HK-2 (cell line): ENCODE measurements at regions not wholly inside any gene's neighbourhood (a gene's known extent, or its start where the extent isn't known, plus 50 kb on each side); places are given as distances from the start of the nearest gene placed in this dataset.
"Not testable (repeated sequence)": the region's sequence is repeated elsewhere in the genome, so short reads cannot be mapped to it uniquely, and the experiment has no call there.

Experiments
- DNase-seq: peaks from one replicate; pipeline ENCODE4 v3.0.0-alpha.2; 2018; ENCODE audit not compliant: unreplicated experiment

DNA sequence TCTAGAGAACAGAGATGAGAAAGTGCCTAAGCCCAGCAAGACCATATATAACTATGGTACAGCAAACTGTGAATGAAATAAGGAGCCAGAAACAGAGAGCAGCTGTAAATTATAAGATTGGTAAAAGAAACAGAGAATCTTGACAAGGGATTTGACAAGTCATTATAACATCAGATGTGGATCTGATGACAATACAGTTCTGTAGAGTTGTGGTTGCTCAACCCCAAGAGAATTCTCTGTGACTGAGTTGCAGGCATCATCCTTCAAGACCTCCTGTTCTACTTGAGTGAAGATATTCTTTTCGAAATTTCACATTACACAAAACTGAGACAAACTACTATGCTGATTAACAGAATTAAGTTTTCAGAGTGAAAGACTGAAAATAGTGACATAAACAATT lies 343.1 kb upstream of the SLC39A10 start:
- no peak for DNase-seq

DNA sequence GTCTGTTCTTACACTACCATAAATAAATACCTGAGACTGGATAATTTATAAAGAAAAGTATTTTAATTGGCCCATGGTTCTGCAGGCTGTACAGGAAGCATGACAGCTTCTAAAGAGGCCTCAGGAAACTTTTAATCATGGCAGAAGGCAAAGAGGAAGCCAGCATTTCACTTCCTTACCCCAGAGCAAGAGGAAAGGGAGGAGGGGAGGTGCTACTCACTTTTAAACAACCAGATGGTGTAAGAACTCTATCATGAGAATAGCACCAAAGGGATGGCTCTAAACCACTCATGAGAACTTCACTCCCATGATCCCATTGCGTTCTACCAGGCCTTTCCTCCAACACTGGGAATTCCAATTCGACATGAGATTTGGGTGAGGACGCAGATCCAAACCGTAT lies 344.4 kb upstream of the SLC39A10 start:
- no peak for DNase-seq

DNA sequence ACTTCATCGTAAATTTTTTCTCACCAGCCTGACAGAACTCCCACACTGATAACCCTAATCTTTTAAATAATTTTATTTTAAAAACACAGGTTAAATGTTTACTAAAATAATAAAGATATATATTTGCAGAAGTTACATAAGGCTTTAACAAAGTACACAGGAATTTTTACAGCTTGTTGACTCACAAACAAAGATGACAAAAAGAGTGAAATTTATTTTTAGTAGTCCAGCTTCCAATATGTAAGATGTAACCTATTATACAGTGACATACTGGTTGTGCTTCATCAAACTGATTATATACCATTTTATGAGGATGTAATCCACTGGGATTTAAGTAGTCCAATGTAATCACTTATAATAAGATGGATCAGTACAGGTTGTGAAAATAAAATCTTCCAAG lies 348.9 kb upstream of the SLC39A10 start:
- DNase-seq: no peak

DNA sequence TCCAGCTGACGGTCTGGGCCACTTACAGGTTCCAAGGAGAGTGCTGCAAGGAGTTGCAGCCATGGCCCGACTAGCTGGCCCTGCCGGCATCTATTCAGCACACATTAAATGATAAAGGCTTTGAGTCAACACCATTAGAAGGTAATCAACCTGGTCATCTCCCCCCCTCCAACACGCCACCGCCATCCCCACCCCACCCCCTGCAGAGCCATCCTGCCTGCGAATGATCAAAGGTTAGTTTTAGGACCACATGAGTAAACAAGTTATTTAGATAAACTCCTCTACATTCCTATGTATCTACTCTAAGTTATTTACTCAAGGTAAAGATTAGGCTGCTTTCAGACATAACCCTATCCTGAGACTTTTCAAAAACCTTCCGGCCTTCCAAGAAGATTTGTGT lies 349.3 kb upstream of the SLC39A10 start:
- DNase-seq: no peak

DNA sequence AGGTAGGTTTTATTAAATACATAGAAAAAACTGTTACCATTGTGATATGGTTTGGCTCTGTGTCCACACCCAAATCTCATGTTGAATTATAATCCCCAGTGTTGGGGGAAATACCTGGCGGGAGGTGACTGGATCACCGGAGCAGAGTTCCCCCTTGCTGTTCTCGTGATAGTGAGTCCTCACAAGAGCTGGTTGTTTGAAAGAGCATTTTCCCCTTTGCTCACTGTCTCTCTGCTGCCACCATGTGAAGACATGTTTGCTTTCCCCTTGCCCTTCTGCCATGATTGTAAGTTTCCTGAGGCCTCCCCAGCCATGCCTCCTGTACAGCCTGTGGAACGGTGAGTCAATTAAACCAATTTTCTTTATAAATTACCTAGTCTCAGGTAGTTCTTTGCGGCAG lies 352.7 kb upstream of the SLC39A10 start:
- DNase-seq: peak; percentile 4

DNA sequence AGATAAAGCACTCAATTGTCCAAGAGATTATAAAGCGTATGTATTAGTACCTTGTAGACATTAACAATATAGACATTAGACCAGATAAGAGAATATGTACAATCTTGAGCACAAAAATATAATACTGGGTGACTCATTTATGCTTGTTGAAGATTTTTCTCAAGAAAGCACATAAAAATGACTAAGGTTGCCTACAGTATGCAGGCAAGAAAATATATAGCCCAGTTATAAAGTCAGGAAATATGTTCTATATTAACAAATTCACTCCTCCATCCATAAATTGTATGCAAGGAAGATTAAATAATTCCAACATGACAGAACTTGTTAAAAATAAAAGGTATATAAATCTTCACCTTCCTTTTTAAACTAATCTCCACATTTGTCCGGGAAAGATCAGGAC lies 356.4 kb upstream of the SLC39A10 start:
- DNase-seq: no peak

DNA sequence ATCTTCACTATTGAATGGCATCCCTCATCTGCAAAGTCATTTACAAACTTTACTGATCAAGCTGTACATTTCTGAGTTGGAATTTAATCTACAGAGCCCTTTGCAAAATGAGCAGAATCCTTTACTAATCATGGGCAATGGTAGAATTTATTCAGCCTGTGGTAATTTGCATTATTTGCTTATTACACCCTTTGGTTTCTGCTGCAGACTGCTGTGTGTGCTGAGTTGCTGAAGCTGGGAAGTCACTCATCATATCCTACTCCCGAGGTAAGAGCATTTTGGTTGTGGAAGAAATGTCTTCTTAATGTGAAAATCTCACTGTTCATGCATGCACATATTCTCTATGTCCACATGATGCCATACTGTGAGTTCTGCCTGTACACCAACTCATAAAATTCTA lies 357.4 kb upstream of the SLC39A10 start:
- DNase-seq: no peak

DNA sequence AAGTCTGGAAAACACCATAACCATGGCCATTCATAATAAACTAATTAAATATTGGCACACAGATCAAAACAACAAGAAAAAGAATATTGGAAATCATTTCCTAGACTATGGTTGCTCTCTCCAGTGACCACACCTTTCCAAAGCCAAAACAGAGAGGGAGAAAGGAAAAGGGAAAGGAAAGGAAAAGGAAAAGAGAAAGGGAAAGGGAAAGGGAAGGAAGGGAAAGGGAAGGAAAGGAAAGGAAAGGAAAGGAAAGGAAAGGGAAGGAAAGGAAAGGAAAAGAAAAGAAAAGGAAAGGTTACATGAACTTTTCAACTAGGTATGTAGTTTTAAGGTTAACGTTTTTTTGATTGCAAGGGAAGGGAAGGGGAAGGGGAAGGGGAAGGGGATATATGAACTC lies 360.5 kb upstream of the SLC39A10 start:
- DNase-seq: no peak

DNA sequence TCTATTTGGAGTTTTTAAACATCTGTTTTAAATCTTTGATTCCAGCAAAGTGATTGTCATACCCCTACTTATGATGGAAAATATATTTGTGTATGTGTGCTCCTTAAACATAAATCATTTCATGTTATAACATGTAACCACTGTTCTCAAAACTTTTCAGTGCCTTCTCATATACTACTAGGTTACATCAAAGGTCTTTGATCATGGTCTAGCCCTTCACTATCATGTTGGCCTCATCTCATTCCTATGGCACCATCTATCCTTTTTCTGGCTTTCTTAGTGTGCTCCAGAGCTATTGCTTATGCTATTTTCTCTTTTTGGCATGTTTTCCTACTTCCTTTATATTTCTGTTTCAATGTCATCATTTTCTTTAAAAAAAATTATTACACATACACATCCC lies 367.9 kb upstream of the SLC39A10 start:
- DNase-seq: no peak

DNA sequence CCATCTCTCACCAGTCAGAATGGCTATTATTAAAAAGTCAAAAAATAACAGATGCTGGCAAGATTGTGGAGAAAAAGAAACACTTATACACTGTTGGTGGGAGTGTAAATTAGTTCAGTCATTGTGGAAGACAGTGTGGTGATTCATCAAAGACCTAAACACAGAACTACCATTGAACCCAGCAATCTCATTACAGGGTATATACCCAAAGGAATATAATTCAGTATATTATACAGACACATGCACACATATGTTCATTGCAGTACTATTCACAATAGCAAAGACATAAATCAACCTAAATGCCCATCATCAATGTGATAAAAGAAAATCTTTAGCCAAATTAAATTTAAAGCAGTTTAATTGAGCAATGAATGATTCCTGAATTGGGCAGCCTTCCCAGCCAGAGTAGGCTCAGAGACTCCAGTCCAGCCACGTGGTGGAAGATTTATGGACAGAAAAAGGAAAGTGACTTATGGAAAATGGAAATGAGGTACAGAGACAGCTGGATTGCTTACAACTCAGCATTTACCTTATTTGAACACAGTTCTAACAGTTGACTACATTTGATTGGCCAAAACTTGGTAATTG lies 377.1 kb upstream of the SLC39A10 start:
- DNase-seq: no peak

DNA sequence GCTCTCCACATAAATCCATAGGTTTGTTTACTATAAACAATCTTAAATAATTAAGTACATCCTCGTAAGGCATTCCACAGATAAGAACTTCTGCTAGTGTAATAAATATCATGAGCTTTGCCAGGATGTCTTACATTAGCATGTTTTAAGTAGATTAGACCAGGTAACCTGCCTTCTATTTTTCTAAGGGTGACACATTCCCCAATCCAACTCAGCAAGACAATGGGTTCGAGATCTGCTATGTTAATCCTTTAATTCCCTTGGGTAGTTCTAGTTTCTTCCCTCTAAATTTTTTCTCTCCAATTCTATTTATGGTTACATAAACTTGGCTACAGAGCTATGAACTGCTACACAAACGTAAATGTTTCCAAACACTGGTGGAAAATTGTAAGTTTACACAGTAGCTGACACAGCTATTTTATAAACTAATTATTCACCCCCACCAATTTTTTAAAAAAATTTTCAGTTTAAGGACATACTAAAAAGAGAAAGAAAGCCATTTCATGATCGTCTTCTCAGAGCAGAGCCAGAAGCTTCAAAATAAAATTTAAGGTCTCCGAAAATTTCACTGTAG lies 386.5 kb upstream of the SLC39A10 start:
- no peak for DNase-seq

DNA sequence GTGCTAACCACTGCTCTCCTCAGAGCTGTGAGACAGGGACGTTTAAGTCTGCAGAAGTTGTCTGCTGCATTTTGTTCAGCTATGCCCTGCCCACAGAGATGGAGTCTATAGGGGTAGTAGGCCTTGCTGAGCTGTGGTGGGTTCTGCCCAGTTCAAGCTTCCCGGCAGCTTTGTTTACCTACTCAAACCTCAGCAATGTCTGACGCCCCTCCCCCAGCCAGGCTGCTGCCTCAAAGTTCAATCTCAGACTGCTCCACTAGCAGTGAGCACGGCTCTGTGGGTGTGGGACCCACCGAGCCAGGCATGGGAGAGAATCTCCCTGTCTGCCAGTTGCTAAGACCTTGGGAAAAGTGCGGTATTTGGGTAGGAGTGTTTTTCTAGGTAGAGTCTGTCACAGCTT lies 387.8 kb upstream of the SLC39A10 start:
- no peak for DNase-seq

DNA sequence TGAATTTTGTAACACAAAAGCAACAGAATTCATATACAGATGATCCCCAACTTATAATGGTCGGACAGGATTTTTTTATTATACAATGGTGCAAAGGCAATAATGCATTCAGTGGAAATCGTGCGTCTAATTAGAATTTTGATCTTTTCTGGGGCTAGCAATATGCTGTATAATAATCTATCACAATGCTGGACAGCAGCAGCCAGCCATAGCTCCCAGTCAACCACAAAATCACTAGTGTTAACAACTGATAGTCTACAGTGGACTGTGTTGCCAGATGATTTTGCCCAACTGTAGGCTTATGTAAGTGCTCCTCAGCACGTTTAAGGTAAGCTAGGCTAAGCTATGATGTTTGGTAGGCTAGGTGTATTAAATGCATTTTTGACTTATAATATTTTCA lies 399.0 kb upstream of the SLC39A10 start:
- DNase-seq: no peak

DNA sequence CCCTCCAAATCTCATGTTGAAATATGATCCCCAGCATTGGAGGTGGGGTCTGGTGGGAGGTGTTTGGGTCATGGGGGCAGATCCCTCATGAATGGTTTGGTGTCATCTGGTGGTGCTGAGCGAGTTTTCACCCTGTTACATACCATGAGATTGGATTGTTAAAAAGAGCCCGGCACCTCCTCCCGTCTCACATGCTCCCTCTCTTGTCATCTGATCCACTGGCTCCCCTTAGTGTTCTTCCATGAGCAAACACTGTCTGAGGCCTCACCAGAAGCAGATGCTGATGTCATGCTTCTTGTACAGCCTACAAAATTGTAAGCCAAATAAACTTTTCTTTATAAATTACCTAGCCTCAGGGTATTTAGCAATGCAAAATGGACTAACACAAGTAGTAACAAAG lies 405.0 kb upstream of the SLC39A10 start:
- DNase-seq: peak; percentile 2

DNA sequence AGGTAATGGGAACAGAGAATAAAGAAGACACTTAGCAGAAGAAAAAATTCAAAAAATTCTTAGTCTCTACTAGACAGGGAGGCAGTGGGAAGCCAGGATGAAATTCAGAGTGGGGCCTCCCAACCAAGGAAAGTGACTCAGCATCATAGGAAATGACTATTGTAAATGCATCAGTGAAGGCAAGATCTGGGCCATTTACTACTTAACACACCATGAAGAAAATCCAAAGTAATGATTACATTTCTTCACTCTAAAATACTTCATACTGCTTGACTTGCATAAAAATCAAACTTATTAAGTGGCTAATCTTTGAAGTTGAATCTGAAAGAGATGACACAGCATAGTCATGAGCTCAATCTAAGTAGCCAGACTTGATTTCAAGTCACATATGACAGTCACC lies 405.8 kb upstream of the SLC39A10 start:
- peak; percentile 25 for DNase-seq

DNA sequence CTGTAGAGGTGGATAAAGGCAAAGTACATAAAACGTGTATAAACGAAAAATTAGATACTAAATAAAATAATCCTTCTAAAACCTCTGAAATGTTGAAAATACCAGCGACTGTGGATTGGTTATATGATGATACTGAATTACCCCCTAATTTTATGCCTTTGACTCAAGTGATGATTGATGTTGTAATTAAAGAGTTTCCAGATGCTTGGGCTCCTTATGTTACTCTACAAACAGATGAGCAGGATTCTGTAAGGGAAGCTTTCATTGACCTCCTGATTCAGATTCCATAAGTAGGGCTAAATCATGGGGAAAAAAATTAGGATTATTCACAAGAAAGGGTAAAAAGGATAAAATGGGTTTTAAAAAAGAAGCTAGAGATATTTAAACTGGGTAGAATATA lies 418.2 kb upstream of the SLC39A10 start:
- no peak for DNase-seq

DNA sequence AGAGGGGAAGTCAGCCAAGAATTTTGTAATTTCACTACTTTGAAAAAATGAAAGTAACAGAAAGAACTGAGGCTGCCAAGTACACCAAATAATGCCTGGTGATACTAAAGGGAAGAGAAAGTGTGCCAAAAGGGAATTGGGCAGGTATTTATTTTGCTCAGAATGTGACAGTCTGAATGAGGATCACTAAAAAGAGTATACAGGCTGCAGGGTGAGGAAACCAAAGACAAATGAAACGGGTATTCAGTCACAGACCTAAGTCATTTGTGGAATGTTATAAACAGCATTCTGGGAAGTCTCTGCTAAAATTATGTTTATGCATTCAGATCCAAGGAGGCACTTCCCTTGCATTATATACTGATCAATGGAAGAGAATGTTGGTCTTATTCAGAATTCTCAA lies 418.6 kb upstream of the SLC39A10 start:
- DNase-seq: no peak

DNA sequence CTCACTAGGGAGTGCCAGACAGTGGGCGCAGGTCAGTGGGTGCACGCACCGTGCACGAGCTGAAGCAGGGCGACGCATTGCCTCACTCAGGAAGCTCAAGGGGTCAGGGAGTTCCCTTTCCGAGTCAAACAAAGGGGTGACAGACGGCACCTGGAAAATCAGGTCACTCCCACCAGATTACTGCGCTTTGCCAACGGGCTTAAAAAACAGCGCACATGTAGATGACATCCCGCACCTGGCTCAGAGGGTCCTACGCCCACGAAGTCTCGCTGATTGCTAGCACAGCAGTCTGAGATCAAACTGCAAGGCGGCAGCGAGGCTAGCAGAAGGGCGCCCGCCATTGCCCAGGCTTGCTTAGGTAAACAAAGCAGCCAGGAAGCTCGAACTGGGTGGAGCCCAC lies 428.5 kb upstream of the SLC39A10 start:
- DNase-seq: not testable (repeated sequence)

DNA sequence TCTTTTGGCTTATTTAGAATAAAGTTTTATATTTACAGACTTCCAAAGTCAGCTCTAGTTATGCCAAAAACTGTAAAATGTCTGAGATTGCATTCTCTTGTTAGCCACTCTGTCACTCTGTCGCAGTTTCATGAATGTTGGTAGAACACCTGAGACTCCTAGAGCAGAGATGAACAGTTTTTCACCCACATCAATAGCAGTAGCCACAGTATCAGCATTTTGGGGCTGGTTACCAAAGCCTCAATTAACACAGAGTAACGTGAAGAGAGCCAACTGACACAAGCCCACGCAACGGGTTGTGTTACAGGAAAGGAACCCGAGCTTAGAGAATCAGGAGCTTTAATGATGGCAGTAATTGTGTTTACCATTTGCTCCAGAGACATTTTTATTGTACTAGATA lies 443.0 kb upstream of the SLC39A10 start:
- no peak for DNase-seq

DNA sequence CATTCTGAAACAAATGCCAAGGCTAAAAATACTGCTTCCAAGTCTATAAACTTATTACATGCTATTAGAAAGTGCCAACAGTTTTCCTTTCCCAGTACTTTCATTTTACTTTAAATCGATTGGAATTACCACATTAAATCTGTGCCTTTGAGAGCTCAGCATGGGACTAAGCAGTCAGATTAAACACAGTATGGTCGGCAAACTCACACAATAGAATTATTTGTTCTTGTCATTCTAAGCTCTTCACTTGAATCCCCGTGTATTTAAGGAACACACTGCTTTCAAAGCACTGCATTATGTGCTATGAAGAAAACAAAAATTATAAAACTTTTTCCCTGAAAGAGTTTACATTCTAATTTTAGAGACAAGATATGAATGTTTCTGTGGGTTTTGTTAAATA lies 444.4 kb upstream of the SLC39A10 start:
- no peak for DNase-seq

DNA sequence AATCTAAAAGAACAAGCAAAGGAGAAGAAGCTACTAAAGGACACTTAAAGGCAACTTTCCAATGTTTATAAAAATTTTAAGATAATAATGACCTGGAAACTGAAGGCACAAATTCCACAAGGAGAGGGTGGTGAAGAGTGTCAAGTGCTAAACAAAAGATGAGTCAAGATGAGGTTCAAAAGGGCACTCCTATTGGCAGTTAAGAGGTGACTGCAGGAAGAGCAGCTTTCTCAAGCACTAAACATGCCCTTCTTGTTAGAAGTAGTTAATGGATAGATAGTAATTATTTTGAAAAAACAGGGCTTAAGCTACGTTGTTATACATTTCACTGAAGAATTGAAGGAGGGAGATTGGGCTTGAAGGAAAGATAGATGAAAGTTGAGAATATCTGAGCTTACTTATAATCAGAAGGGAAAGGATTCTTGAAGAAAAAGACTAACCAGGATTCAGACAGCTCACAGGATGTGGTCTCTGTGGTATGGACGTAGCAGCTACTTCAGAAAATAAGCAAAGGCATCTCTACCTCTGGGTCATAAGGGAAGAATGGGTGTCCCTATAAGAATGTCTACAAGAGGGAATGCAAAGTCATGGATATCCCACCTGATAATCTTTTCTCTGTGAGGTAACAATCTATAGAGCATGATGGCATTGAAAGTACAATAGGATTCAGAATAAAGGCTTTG lies 454.7 kb upstream of the SLC39A10 start:
- DNase-seq: peak; percentile 9

DNA sequence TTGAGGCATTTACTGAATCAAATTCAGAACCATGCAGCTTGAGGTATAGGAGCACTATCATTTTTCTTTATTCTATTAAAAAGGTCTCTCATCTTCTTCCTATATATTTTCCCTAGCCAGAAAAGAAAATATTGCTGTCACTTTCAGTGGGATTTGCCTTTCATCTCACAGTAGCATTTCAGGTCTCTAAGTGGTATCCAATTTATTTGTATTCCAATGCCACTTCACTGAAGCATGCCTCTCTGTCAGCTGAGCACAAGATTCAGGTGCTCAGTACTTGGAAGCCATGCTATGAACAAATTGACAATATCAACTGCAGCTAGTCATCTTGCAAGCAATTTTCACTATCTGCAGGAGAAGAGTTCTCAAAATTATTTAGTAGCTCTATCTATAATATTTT lies 457.2 kb upstream of the SLC39A10 start:
- no peak for DNase-seq

DNA sequence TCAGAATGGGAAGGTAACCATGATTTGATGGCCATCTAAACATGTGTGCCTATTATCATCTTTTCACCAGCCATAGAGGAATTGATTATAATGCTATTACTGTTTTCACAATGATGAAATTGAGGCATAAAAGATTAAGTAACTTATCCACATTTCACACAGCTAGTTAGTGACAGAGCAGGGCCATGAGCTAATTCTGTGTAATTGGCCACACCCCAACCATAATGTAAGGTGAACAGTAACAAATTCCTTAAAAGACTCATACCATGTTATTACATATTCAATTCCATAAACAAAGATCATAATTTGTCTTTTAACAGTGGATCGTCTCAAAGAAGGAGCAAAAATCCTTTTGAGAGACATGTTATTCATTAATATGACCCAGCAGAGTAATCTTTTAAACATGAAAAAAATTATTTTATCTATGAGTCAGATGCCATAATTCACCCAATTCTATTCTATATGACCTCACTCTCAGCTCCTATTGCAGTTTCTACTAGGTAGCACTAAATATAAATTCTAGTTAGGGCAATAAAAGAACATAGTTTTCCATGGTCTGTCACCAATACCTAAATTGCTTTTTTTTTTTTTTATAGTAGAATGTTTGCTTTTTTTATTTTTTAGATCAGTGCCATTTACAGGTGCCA lies 475.8 kb upstream of the SLC39A10 start:
- DNase-seq: no peak
